ENCODE measurements at regions not wholly inside any gene's neighbourhood (a gene's known extent, or its start where the extent isn't known, plus 50 kb on each side); places are given as distances from the start of the nearest gene placed in this dataset.

- no peaks in the 10 kb centered on the region for H3K9me3 ChIP-seq (ENCODE audit: severe bottlenecking)
- H3K27me3 ChIP-seq (ENCODE audit: insufficient read depth, poor library complexity, severe bottlenecking): no peaks in the 10 kb centered on the region
- H3K27ac ChIP-seq (ENCODE audit: poor library complexity, severe bottlenecking): no peak overlapping the region
- no peak for TF ChIP-seq CTCF (IDR thresholded peaks at IDR 0.05; ENCODE audit: poor library complexity, severe bottlenecking)
- no peak for DNase-seq (ENCODE audit: low spot score)
- no peaks in the 10 kb centered on the region for H3K4me1 ChIP-seq (ENCODE audit: insufficient read depth, poor library complexity, severe bottlenecking)
- no peak overlapping the region for H3K4me3 ChIP-seq (ENCODE audit: severe bottlenecking)
- H3K36me3 ChIP-seq (ENCODE audit: low read depth): no peaks in the 10 kb centered on the region
- ATAC-seq (ENCODE audit: low read depth): no peak
Measured at GRCh38 chr22:34344702-34345101, 424.4 kb upstream of the LARGE1 start.

- ATAC-seq (ENCODE audit: low read depth) (no peak), DNase-seq (ENCODE audit: low spot score) (no peak)
- Histone ChIP-seq H3K4me3 (ENCODE audit: severe bottlenecking) (no peak overlapping the region), H3K36me3 (ENCODE audit: low read depth) (no peaks in the 10 kb centered on the region), H3K4me1 (ENCODE audit: insufficient read depth, poor library complexity, severe bottlenecking) (no peaks in the 10 kb centered on the region), H3K27ac (ENCODE audit: poor library complexity, severe bottlenecking) (no peak overlapping the region), H3K9me3 (ENCODE audit: severe bottlenecking) (no peaks in the 10 kb centered on the region), H3K27me3 (ENCODE audit: insufficient read depth, poor library complexity, severe bottlenecking) (no peaks in the 10 kb centered on the region)
- TF ChIP-seq CTCF (IDR thresholded peaks at IDR 0.05; ENCODE audit: poor library complexity, severe bottlenecking): no peak
Measured at GRCh38 chr22:34354071-34354817, 434.0 kb upstream of the LARGE1 start.

GRCh38 chr22:34356481-34356880 lies 436.2 kb upstream of the LARGE1 start:
- Histone ChIP-seq H3K27ac (ENCODE audit: poor library complexity, severe bottlenecking) (no peak overlapping the region), H3K4me1 (ENCODE audit: insufficient read depth, poor library complexity, severe bottlenecking) (no peaks in the 10 kb centered on the region), H3K4me3 (ENCODE audit: severe bottlenecking) (no peak overlapping the region), H3K27me3 (ENCODE audit: insufficient read depth, poor library complexity, severe bottlenecking) (no peaks in the 10 kb centered on the region), H3K9me3 (ENCODE audit: severe bottlenecking) (no peaks in the 10 kb centered on the region), H3K36me3 (ENCODE audit: low read depth) (no peaks in the 10 kb centered on the region)
- DNase-seq (ENCODE audit: low spot score) (no peak), ATAC-seq (ENCODE audit: low read depth) (no peak)
- no peak for TF ChIP-seq CTCF (IDR thresholded peaks at IDR 0.05; ENCODE audit: poor library complexity, severe bottlenecking)

GRCh38 chr22:34370711-34371110 lies 450.4 kb upstream of the LARGE1 start:
- peaks cover 5% of the 10 kb centered on the region for H3K9me3 ChIP-seq (ENCODE audit: severe bottlenecking)
- no peak overlapping the region for H3K4me3 ChIP-seq (ENCODE audit: severe bottlenecking)
- no peak for DNase-seq (ENCODE audit: low spot score)
- no peaks in the 10 kb centered on the region for H3K27me3 ChIP-seq (ENCODE audit: insufficient read depth, poor library complexity, severe bottlenecking)
- H3K36me3 ChIP-seq (ENCODE audit: low read depth): no peaks in the 10 kb centered on the region
- H3K4me1 ChIP-seq (ENCODE audit: insufficient read depth, poor library complexity, severe bottlenecking): no peaks in the 10 kb centered on the region
- H3K27ac ChIP-seq (ENCODE audit: poor library complexity, severe bottlenecking): no peak overlapping the region
- ATAC-seq (ENCODE audit: low read depth): no peak
- no peak for TF ChIP-seq CTCF (IDR thresholded peaks at IDR 0.05; ENCODE audit: poor library complexity, severe bottlenecking)

- Histone ChIP-seq H3K4me3 (ENCODE audit: severe bottlenecking) (no peak overlapping the region), H3K4me1 (ENCODE audit: insufficient read depth, poor library complexity, severe bottlenecking) (no peaks in the 10 kb centered on the region), H3K27me3 (ENCODE audit: insufficient read depth, poor library complexity, severe bottlenecking) (no peaks in the 10 kb centered on the region), H3K36me3 (ENCODE audit: low read depth) (no peaks in the 10 kb centered on the region), H3K9me3 (ENCODE audit: severe bottlenecking) (no peaks in the 10 kb centered on the region), H3K27ac (ENCODE audit: poor library complexity, severe bottlenecking) (no peak overlapping the region)
- ATAC-seq (ENCODE audit: low read depth): no peak
- TF ChIP-seq CTCF (IDR thresholded peaks at IDR 0.05; ENCODE audit: poor library complexity, severe bottlenecking): no peak
- no peak for DNase-seq (ENCODE audit: low spot score)
Measured at GRCh38 chr22:34379825-34380224, 459.5 kb upstream of the LARGE1 start.
